HG02642 (cell line): ENCODE measurements at regions not wholly inside any gene's neighbourhood (a gene's known extent, or its start where the extent isn't known, plus 50 kb on each side); places are given as distances from the start of the nearest gene placed in this dataset.
"Not testable (repeated sequence)": the region's sequence is repeated elsewhere in the genome, so short reads cannot be mapped to it uniquely, and the experiment has no call there.

Experiments
- ATAC-seq: cut with Tn5 transposase; IDR thresholded peaks from one replicate; pipeline ENCODE4 v1.9.1; 2021; ENCODE audit warnings: mild to moderate bottlenecking; ENCODE audit not compliant: unreplicated experiment, poor library complexity

DNA sequence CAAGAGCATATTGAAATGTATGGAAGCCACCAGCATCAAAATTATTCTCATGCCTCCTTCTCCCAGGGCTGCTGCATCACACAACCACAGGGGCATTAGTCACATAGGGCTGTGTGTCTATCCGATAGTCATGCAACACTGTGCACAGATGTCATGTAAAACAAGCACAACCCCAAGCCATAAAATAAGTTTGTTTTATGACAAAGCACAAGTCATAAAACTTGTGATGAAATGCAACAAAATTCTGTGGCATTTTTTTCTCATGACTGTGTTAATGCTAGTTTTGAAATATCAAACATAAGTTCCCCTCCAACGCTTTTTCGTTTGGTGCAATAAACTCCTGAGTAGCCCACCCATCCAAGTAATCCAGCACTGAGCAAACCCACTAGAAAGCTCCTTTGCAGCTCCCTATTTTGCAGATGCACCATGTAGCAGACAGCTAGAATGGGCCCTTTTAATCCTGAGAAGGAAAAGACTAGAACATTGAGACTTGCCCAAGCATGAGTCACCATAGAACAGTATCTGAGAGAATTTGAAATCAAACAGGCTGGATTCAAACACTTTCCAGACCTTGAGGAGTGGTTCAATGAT, 93.3 kb upstream of the ZNF366 start:
- ATAC-seq = no peak

- ATAC-seq = no peak
Observed at GRCh38 chr5:72599519-72600370, 92.5 kb upstream of the ZNF366 start.

GRCh38 chr5:72599065-72599433, 91.8 kb upstream of the ZNF366 start:
- no peak for ATAC-seq

- no peak for ATAC-seq
Observed at GRCh38 chr5:72598401-72599064, 91.3 kb upstream of the ZNF366 start.

GRCh38 chr5:72597456-72597948, 90.3 kb upstream of the ZNF366 start:
- no peak for ATAC-seq

DNA sequence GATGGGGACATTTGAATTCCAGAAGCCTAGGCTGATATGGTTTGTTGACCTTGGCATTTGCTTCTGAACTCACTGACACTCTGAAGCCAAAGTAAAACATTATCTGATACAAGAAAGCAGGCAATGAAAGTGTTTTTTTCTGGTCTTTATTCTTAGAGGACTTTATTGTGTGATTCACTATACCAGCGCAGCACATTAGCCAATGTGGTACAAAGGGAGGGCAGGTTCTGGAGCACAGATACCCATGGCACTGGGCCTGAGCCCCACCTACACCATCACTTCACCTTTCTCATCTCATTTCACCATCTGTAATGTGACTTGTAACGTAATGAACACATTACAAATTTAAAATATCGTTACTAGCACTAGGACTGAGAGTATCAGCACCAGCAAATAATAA, 89.7 kb upstream of the ZNF366 start:
- no peak for ATAC-seq

GRCh38 chr5:72588640-72589039, 81.4 kb upstream of the ZNF366 start:
- no peak for ATAC-seq

GRCh38 chr5:72587661-72588308, 80.6 kb upstream of the ZNF366 start:
- no peak for ATAC-seq

DNA sequence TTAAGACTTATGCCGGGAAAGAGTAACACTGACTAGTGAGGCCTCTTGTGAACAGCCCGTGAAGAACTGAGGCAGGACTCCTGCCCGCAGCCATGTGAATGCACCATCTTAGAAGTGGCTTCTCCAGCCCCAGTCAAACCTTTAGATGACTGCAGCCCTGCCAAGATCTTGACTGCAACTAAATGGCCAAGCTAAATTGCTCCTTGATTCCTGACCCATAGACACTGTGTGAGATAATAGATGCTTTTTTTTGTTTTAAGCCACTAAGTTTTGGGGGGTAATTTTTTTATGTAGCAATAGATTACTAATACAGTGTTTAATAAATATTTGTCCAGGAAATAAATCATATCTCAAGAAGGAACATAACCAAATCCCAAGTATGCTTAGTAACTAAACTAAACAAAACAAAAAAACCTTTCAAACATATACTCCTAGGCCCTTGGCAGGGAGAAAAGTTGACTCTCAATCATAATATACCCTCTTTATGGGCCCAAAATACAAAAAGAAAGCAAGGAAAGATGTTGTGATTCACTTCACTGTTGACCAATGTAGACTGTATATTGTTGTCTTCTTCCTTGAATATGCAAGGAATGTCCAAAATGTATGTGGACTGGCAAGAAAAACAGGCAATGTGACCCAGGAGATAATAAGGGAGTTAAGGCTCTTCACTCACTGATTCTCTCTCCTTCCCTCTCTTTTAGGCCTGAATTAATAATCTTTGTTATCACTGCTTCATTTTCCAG, 79.7 kb upstream of the ZNF366 start:
- no peak for ATAC-seq

DNA sequence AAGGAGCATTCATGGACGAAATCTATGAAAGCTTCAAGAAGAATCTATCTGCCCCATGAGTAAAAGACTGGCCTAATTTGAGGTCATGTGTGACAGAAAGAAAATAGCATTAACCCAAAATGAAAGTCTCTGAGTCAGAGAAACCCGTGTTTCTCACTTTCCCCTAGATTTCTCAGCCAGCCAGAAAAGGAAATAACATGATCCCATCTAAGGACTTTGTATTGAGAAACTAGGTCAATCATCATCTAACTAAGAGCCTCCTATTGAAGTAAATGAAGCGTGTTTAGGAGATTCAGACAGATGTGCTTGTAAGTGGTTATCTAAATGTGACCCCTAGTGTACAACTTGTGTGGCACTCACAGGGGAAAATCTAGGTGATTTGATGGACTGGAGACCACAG, 77.3 kb upstream of the ZNF366 start:
- ATAC-seq = no peak

GRCh38 chr5:72579290-72579689, 72.1 kb upstream of the ZNF366 start:
- ATAC-seq = not testable (repeated sequence)

DNA sequence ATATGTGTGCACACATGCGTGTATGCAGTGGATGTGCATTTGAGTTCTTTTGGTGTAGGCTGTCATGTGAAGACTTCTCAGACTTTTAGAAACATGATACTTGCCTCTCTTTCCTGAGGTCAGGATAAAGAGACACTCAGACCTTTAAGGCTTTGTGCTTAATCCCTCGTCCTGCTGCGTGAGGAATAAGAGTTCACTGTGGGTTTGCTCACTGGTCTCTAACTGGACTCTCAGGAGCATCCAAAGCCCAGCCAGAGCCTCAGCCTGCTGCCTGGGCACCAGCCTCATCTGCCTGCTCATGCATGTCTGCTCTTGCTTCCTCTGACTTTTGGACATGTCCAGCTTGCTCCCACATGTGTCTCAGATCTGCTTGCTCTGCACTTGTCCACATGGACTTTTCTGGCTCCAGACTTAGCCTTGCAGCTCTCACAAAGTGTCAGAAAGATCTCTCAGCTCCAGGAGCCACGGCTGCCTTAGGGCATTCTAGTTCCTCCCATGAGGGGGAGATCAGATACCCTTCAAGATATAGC, 65.1 kb upstream of the ZNF366 start:
- no peak for ATAC-seq

GRCh38 chr5:72569408-72569944, 62.3 kb upstream of the ZNF366 start:
- ATAC-seq = no peak

DNA sequence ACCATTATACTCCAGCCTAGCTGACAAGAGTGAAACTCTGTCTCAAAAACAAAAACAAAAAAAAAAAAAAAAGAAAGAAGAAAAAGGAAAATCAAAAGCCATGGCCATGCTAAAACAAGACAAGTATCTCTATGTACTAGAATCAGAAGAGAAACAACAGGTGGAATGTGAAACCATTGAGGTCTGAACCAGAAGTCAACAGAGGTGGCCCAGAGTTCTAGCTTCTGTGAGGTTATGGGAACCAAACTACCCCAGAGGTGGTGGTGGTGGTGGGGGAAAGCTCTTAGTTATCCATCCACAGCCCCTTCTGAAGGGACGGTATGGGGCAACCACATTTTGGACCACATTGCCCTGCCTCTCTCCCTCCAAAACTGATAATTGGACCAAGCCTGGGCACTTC, 59.5 kb upstream of the ZNF366 start:
- no peak for ATAC-seq

- ATAC-seq = no peak
Observed at GRCh38 chr5:72565513-72566289, 58.5 kb upstream of the ZNF366 start.

DNA sequence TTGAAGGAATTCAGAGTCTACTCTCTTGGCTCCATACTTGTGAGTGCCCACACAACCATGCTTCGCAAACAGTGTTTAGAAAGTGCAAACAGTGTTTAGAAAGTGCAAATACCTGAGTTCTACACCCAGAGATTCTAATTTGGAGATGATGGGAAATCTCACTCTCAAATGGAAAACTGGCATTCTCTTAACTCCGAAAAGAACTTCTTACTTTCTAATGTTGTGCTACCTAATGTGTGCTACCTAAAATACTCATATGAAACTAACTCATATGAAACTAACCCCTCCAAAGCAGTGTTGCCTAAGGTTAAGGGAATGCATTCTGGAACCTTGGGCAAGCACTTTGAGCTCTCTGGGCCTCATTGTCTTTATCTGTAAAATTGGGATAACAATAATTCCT, 55.5 kb upstream of the ZNF366 start:
- no peak for ATAC-seq

- no peak for ATAC-seq
Observed at GRCh38 chr5:72561148-72561972, 54.1 kb upstream of the ZNF366 start.
